K562 (cell line): ENCODE measurements at regions not wholly inside any gene's neighbourhood (a gene's known extent, or its start where the extent isn't known, plus 50 kb on each side); places are given as distances from the start of the nearest gene placed in this dataset.

Source experiments
- ATAC-seq: fragments of 200-7000 bp; cut with Tn5 transposase; 3 replicates; pipeline ENCODE4 v1.9.1; 2020; ENCODE audit warnings: moderate library complexity
- BruUV-seq: library from RNA; stranded (reverse); fragments of 400-500 nt; replicated peaks from 2 replicates; lab custom pipeline; 2021; lab: Mats Ljungman, UMichigan
- CTCF ChIA-PET: fragments of 300-600 bp; formaldehyde crosslinking; extraction: SDS; loops from one replicate; lab custom pipeline; 2021; ENCODE audit warnings: low intra/inter-chr PET ratio; lab: Yijun Ruan, JAX
- POLR2A ChIA-PET: fragments of 300-600, 350-650 bp; sonication (Branson Sonifier 250); formaldehyde crosslinking; extraction: SDS; loops from one replicate; lab custom pipeline; 2021; ENCODE audit warnings: antibody characterized with exemption, inconsistent platforms; lab: Yijun Ruan, JAX
- DNase-seq, 4 experiments: peaks; one replicate each; pipeline versions ENCODE4 v3.0.0 to v3.0.0-alpha.2; 2011 to 2018; ENCODE audit warnings: low spot score in 3 of 4, mixed read lengths in 3 of 4; ENCODE audit errors: extremely low read depth in 1 of 4
- FAIRE-seq: peaks from 2 replicates; lab custom pipeline; 2011; peaks lifted over from hg19 to GRCh38; lab: Jason Lieb, UNC
- H2AFZ ChIP-seq: 2 replicates; pipeline ENCODE4 v1.6.0; 2011; ENCODE audit warnings: low read depth, low read length, control low read depth, inconsistent platforms
- H3K27ac ChIP-seq: fragments of 200-600 bp; 3 replicates; pipeline ENCODE4 v1.8.0; 2011; ENCODE audit warnings: low read depth, mild to moderate bottlenecking, control low read depth, inconsistent platforms, low read length, moderate library complexity, mixed read lengths; ENCODE audit errors: extremely low read depth
- H3K27me3 ChIP-seq, 2 experiments: fragments of 300-600 bp in 1 of 2; 2 replicates in 1 of 2; 3 replicates in 1 of 2; pipeline versions ENCODE4 v1.6.0 to v1.8.0; 2011; ENCODE audit warnings: inconsistent platforms in 2 of 2, low read length in 2 of 2, mild to moderate bottlenecking in 1 of 2, mixed read lengths in 1 of 2, moderate library complexity in 1 of 2; ENCODE audit not compliant: control insufficient read depth in 2 of 2, insufficient read depth in 2 of 2
- H3K36me3 ChIP-seq: fragments of 300-600 bp; 3 replicates; pipeline ENCODE4 v1.8.0; 2011; ENCODE audit warnings: mild to moderate bottlenecking, low read length, inconsistent platforms; ENCODE audit not compliant: control insufficient read depth, insufficient read depth
- H3K4me1 ChIP-seq, 2 experiments: fragments of 200-600 bp in 1 of 2; replicated peaks in 1 of 2; 2 replicates in 1 of 2; 3 replicates in 1 of 2; pipeline versions ENCODE4 v1.5.1 to v1.8.0; 2011; ENCODE audit warnings: inconsistent platforms in 2 of 2, low read length in 2 of 2, mild to moderate bottlenecking in 1 of 2, mixed read lengths in 1 of 2, moderate library complexity in 1 of 2; ENCODE audit not compliant: control insufficient read depth in 2 of 2, insufficient read depth in 2 of 2
- H3K4me2 ChIP-seq: 2 replicates; pipeline ENCODE4 v1.6.1; 2011; ENCODE audit warnings: low read length, control low read depth, inconsistent platforms, mixed read lengths; ENCODE audit not compliant: insufficient read depth
- H3K4me3 ChIP-seq: fragments of 200-600 bp; sonication (generic), shearing (Covaris generic); 2 replicates; pipeline ENCODE4 v1.5.1; 2016; ENCODE audit warnings: control low read depth, inconsistent platforms
- H3K79me2 ChIP-seq: fragments of 200-600 bp; 3 replicates; pipeline ENCODE4 v1.8.0; 2011; ENCODE audit warnings: low read length, inconsistent platforms; ENCODE audit not compliant: control insufficient read depth, insufficient read depth
- H3K9ac ChIP-seq, 2 experiments: 2 replicates each; pipeline versions ENCODE4 v1.6.0 to v1.6.1; 2011; ENCODE audit warnings: low read depth in 2 of 2, low read length in 2 of 2, control low read depth in 1 of 2, inconsistent platforms in 1 of 2, mild to moderate bottlenecking in 1 of 2, mixed read lengths in 1 of 2; ENCODE audit not compliant: insufficient read depth in 1 of 2
- H3K9me1 ChIP-seq: one replicate; pipeline ENCODE4 v1.6.0; 2011; ENCODE audit warnings: inconsistent platforms, mild to moderate bottlenecking, low read length, moderate library complexity; ENCODE audit not compliant: control insufficient read depth, insufficient read depth
- H3K9me3 ChIP-seq: replicated peaks from 2 replicates; pipeline ENCODE4 v1.5.1; 2011; ENCODE audit warnings: low read depth, low read length, inconsistent platforms; ENCODE audit not compliant: control insufficient read depth, insufficient read depth
- H4K20me1 ChIP-seq: replicated peaks from 2 replicates; pipeline ENCODE4 v1.6.1; 2011; ENCODE audit warnings: low read length, inconsistent platforms, mixed read lengths; ENCODE audit not compliant: control insufficient read depth, insufficient read depth
- ATF1 ChIP-seq, 2 experiments: fragments of 450-650 bp in 1 of 2; IDR thresholded peaks; 2 replicates each; pipeline ENCODE4 v1.6.1; 2016; ENCODE audit warnings: missing compliant biosample characterization in 1 of 2, missing genetic modification characterization in 1 of 2
- CC2D1A ChIP-seq: fragments of 450-650 bp; IDR thresholded peaks from 2 replicates; pipeline ENCODE4 v1.6.1; 2017; ENCODE audit warnings: mild to moderate bottlenecking
- FOXA1 ChIP-seq: fragments of 450-650 bp; IDR thresholded peaks from 2 replicates; pipeline ENCODE4 v1.6.1; 2016; ENCODE audit warnings: mild to moderate bottlenecking, borderline replicate concordance
- KAT2B ChIP-seq: IDR thresholded peaks from one replicate; pipeline ENCODE4 v1.6.1; 2012; ENCODE audit warnings: low read depth, mild to moderate bottlenecking, control low read depth, inconsistent platforms, low read length, moderate library complexity
- KLF1 ChIP-seq: fragments of 450-650 bp; IDR thresholded peaks from 2 replicates; pipeline ENCODE4 v1.6.1; 2016; ENCODE audit warnings: missing genetic modification characterization, missing compliant biosample characterization
- NRF1 ChIP-seq, 2 experiments: fragments of 450-650 bp; IDR thresholded peaks in 1 of 2; conservative IDR thresholded peaks in 1 of 2; 2 replicates each; pipeline ENCODE4 v1.6.1; 2014; ENCODE audit warnings: mild to moderate bottlenecking in 2 of 2
- PCBP2 ChIP-seq: fragments of 200-400 bp; formaldehyde crosslinking; IDR thresholded peaks from 2 replicates; pipeline ENCODE4 v1.6.1; 2018; ENCODE audit warnings: low read length, low read depth, mild to moderate bottlenecking, moderate library complexity; ENCODE audit not compliant: poor library complexity, severe bottlenecking
- RFX1 ChIP-seq: fragments of 450-650 bp; IDR thresholded peaks from 2 replicates; pipeline ENCODE4 v1.6.1; 2016; ENCODE audit warnings: mild to moderate bottlenecking, moderate library complexity
- SAFB2 ChIP-seq: fragments of 200-400 bp; formaldehyde crosslinking; IDR thresholded peaks from 2 replicates; pipeline ENCODE4 v1.6.1; 2018; ENCODE audit warnings: borderline replicate concordance, low read length, low read depth, moderate library complexity; ENCODE audit not compliant: severe bottlenecking
- SMARCC2 ChIP-seq: fragments of 450-650 bp; IDR thresholded peaks from 2 replicates; pipeline ENCODE4 v1.6.1; 2017; ENCODE audit warnings: antibody characterized with exemption, moderate library complexity, mild to moderate bottlenecking, low read depth
- ZNF133 ChIP-seq: fragments of 250-450 bp; sonication (Bioruptor Pico); IDR thresholded peaks from 2 replicates; pipeline ENCODE4 v1.4.0; 2020; ENCODE audit warnings: mild to moderate bottlenecking
- ZNF57 ChIP-seq: fragments of 450-650 bp; formaldehyde crosslinking; IDR thresholded peaks from 2 replicates; pipeline ENCODE4 v1.4.0; 2020; ENCODE audit warnings: mild to moderate bottlenecking, moderate library complexity
- WGBS: fragments of 100-300 bp; shearing (Covaris generic); methylation state at CpG from one replicate; pipeline ENCODE4 v1.1.6; 2016; ENCODE audit warnings: low coverage, mixed read lengths; ENCODE audit not compliant: insufficient coverage; ENCODE audit errors: missing lambda C conversion rate; 5-methylcytosine and 5-hydroxymethylcytosine counted together
- in situ Hi-C: fragments of 300-500 bp; cut with MboI; formaldehyde crosslinking; loops from 4 replicates; pipeline ENCODE4 v1.15.0; 2018; ENCODE audit warnings: inconsistent platforms, mixed read lengths
- intact Hi-C: fragments of 100-400 bp; cut with micrococcal nuclease; formaldehyde crosslinking; loops from 2 replicates; pipeline ENCODE4 v1.14.2; 2022
- TF ChIP-seq, protein P1 (sequence below): fragments of 450-650 bp; IDR thresholded peaks from 2 replicates; pipeline ENCODE4 v1.6.1; 2014; ENCODE audit warnings: low read depth, mild to moderate bottlenecking, moderate library complexity, borderline replicate concordance

GRCh38 chr16:6837722-6838121 is 494.9 kb upstream of the RBFOX1 start:
- peak; percentile 71 for TF ChIP-seq RFX1
- no peak for TF ChIP-seq FOXA1
- TF ChIP-seq, all 486 proteins: peak for 1

GRCh38 chr16:6836766-6837165 is 495.9 kb upstream of the RBFOX1 start:
- Histone ChIP-seq H3K9ac (no peak overlapping the region), H3K36me3 (no peaks in the 10 kb centered on the region), H3K9me3 (no peaks in the 10 kb centered on the region), H3K9me1 (no peaks in the 10 kb centered on the region), H3K27ac (no peak overlapping the region), H3K79me2 (no peaks in the 10 kb centered on the region), H3K27me3 (no peaks in the 10 kb centered on the region), H2AFZ (no peak overlapping the region), H3K4me2 (no peak overlapping the region), H3K4me3 (no peak overlapping the region), H3K4me1 (no peaks in the 10 kb centered on the region), H4K20me1 (no peaks in the 10 kb centered on the region)
- ChIA-PET CTCF (no interaction called here), POLR2A (no interaction called here)
- ATAC-seq (no peak), DNase-seq (no peak), FAIRE-seq (no peak)
- intact Hi-C loops (no loop called here), in situ Hi-C loops (no loop called here)
- TF ChIP-seq NRF1 (conservative IDR thresholded peaks at IDR 0.05 in 1 of 2, IDR thresholded peaks at IDR 0.05 in 1 of 2) (no peak), ATF1 (CRISPR knock-in tag; IDR thresholded peaks at IDR 0.05) (no peak), ATF1 (tag; IDR thresholded peaks at IDR 0.05) (no peak), KLF1 (tag) (no peak), SAFB2 (no peak), ZNF133 (CRISPR knock-in tag) (no peak), CC2D1A (no peak), ZNF57 (no peak), PCBP2 (no peak), SMARCC2 (no peak), KAT2B (no peak)
- TF ChIP-seq, protein P1, sequence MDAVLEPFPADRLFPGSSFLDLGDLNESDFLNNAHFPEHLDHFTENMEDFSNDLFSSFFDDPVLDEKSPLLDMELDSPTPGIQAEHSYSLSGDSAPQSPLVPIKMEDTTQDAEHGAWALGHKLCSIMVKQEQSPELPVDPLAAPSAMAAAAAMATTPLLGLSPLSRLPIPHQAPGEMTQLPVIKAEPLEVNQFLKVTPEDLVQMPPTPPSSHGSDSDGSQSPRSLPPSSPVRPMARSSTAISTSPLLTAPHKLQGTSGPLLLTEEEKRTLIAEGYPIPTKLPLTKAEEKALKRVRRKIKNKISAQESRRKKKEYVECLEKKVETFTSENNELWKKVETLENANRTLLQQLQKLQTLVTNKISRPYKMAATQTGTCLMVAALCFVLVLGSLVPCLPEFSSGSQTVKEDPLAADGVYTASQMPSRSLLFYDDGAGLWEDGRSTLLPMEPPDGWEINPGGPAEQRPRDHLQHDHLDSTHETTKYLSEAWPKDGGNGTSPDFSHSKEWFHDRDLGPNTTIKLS = no peak
- 2% methylated on average over 3 of the region's 3 CpGs for WGBS
- BruUV-seq = no TSS peak

More at GRCh38 chr16:6837722-6838121, 494.9 kb upstream of the RBFOX1 start:
- H4K20me1 ChIP-seq = no peaks in the 10 kb centered on the region
- no peaks in the 10 kb centered on the region for H3K4me1 ChIP-seq
- no peak overlapping the region for H3K4me3 ChIP-seq
- H3K4me2 ChIP-seq = no peak overlapping the region
- no peaks in the 10 kb centered on the region for H3K79me2 ChIP-seq
- H3K9me1 ChIP-seq = no peaks in the 10 kb centered on the region
- intact Hi-C loops = no loop called here
- H3K27me3 ChIP-seq = no peaks in the 10 kb centered on the region
- in situ Hi-C loops = no loop called here
- H3K36me3 ChIP-seq = no peaks in the 10 kb centered on the region
- ATAC-seq (no peak), FAIRE-seq (no peak), DNase-seq (no peak)
- H3K9me3 ChIP-seq = no peaks in the 10 kb centered on the region
- no peak overlapping the region for H3K9ac ChIP-seq
- CTCF ChIA-PET = no interaction called here
- POLR2A ChIA-PET = no interaction called here
- H2AFZ ChIP-seq = no peak overlapping the region
- BruUV-seq = no TSS peak
- H3K27ac ChIP-seq = no peak overlapping the region
- 3% methylated on average over 2 of the region's 2 CpGs for WGBS
